Spleen (tissue), 11 donors: ENCODE measurements at regions not wholly inside any gene's neighbourhood (a gene's known extent, or its start where the extent isn't known, plus 50 kb on each side); places are given as distances from the start of the nearest gene placed in this dataset.

ENCODE experiments used
- DNase-seq: peaks from one replicate; pipeline ENCODE4 v3.0.0-alpha.2; 2020
- H3K27ac ChIP-seq, 8 donors: fragments of 200-600 bp; sonication (generic) in 7 of 8; 1 replicate in 4 of 8; 2 replicates in 4 of 8; pipeline versions ENCODE4 v1.5.0 to v1.8.0; 2016 to 2021; ENCODE audit warnings: inconsistent platforms in 4 of 8, mild to moderate bottlenecking in 4 of 8, moderate library complexity in 1 of 8
- H3K27me3 ChIP-seq, 7 donors: fragments of 200-600 bp; sonication (generic) in 6 of 7; replicated peaks in 1 of 7; 1 replicate in 4 of 7; 2 replicates in 3 of 7; pipeline versions ENCODE4 v1.5.0 to v1.8.0; 2016 to 2021; ENCODE audit warnings: inconsistent platforms in 3 of 7, mild to moderate bottlenecking in 1 of 7
- H3K36me3 ChIP-seq, 6 donors: fragments of 200-600 bp; sonication (generic) in 5 of 6; 1 replicate in 4 of 6; 2 replicates in 2 of 6; pipeline versions ENCODE4 v1.5.0 to v1.8.0; 2016 to 2021; ENCODE audit warnings: inconsistent platforms in 2 of 6
- H3K4me1 ChIP-seq, 6 donors: fragments of 200-600 bp; sonication (generic) in 5 of 6; 1 replicate in 3 of 6; 2 replicates in 3 of 6; pipeline versions ENCODE4 v1.5.0 to v1.8.0; 2016 to 2021; ENCODE audit warnings: inconsistent platforms in 3 of 6
- H3K4me3 ChIP-seq, 8 donors: fragments of 200-600 bp; sonication (generic) in 7 of 8; 1 replicate in 4 of 8; 2 replicates in 4 of 8; pipeline versions ENCODE4 v1.5.0 to v1.8.0; 2016 to 2021; ENCODE audit warnings: inconsistent platforms in 4 of 8, mild to moderate bottlenecking in 4 of 8, moderate library complexity in 2 of 8
- H3K9me3 ChIP-seq, 8 donors: fragments of 200-600 bp; sonication (generic) in 7 of 8; 1 replicate in 4 of 8; 2 replicates in 4 of 8; pipeline versions ENCODE4 v1.5.0 to v1.8.0; 2016 to 2021; ENCODE audit warnings: inconsistent platforms in 4 of 8
- POLR2A ChIP-seq, 3 donors: fragments of 450-650 bp; IDR thresholded peaks; one replicate each; pipeline ENCODE4 v1.5.1; 2017; ENCODE audit warnings: antibody characterized with exemption in 3 of 3, mild to moderate bottlenecking in 1 of 3
- POLR2AphosphoS5 ChIP-seq, 3 donors: sonication (generic); formaldehyde crosslinking; IDR thresholded peaks; one replicate each; pipeline ENCODE4 v1.5.1; 2017; ENCODE audit warnings: antibody characterized with exemption in 3 of 3
- WGBS, 5 donors: extraction: QIAGEN DNeasy Blood & Tissue Kit in 3 of 5; methylation state at CpG; one replicate each; pipeline versions ENCODE4 v1.1.5 to v1.1.7; 2013 to 2018; 5-methylcytosine and 5-hydroxymethylcytosine counted together
- intact Hi-C: fragments of 100-400 bp; cut with DNase I; formaldehyde crosslinking; loops from one replicate; pipeline ENCODE4 v1.15.0; 2023; ENCODE audit warnings: low total_unique reads
- TF ChIP-seq, protein P1 (sequence below), 11 experiments: fragments of 200-600 bp in 7 of 11; fragments of 450-650 bp in 4 of 11; sonication (generic) in 4 of 11; IDR thresholded peaks in 8 of 11; conservative IDR thresholded peaks in 3 of 11; 1 replicate in 7 of 11; 2 replicates in 4 of 11; pipeline versions ENCODE4 v1.4.0 to v1.8.0; 2016 to 2021; ENCODE audit warnings: antibody characterized with exemption in 11 of 11, inconsistent platforms in 4 of 11, mild to moderate bottlenecking in 1 of 11
- donor health status: healthy with polysubstance abuse.
- donor health status: DM: no; HTN: no; CAD: no; lungs with moderate emphysema.
- donor health status: DM: no; HTN: no; CAD: no.
- donor health status: Bipolar disorder and iron deficiency.
- donor health status: healthy.
- donor health status: DM: no; HTN: no; CAD: no.
- donor health status: DM: yes; HTN: yes; CAD: no.

DNA sequence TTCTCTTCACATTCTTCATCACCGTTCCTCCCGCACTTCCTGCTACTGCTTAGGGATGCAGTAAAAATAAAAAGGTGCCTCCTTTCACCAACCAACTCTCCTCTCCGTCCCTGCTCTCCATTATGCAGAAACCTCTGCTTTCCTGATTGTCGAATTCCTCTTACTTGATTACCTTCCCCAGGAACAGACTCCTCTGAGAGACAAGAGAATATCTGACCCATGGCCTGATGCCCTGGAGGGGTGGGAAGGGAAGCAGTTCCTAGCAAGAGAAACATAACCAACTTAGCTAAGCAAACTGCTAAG is 80.9 kb downstream of the TRIM29 start:
- H3K4me3 ChIP-seq = no peak overlapping the region
- intact Hi-C loops = no loop called here
- no peaks in the 10 kb centered on the region for H3K9me3 ChIP-seq
- no peaks in the 10 kb centered on the region for H3K36me3 ChIP-seq
- no peak for TF ChIP-seq POLR2AphosphoS5 (IDR thresholded peaks at IDR 0.05)
- TF ChIP-seq POLR2A (IDR thresholded peaks at IDR 0.05) = no peak
- TF ChIP-seq, protein P1, sequence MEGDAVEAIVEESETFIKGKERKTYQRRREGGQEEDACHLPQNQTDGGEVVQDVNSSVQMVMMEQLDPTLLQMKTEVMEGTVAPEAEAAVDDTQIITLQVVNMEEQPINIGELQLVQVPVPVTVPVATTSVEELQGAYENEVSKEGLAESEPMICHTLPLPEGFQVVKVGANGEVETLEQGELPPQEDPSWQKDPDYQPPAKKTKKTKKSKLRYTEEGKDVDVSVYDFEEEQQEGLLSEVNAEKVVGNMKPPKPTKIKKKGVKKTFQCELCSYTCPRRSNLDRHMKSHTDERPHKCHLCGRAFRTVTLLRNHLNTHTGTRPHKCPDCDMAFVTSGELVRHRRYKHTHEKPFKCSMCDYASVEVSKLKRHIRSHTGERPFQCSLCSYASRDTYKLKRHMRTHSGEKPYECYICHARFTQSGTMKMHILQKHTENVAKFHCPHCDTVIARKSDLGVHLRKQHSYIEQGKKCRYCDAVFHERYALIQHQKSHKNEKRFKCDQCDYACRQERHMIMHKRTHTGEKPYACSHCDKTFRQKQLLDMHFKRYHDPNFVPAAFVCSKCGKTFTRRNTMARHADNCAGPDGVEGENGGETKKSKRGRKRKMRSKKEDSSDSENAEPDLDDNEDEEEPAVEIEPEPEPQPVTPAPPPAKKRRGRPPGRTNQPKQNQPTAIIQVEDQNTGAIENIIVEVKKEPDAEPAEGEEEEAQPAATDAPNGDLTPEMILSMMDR (IDR thresholded peaks at IDR 0.05 in 8 of 11, conservative IDR thresholded peaks at IDR 0.05 in 3 of 11) = no peak
- WGBS, 5 donors = 69 to 82% (median 75%) methylated on average over 4 of the region's 4 CpGs
- peaks cover 0 to 42% (median 0%) of the 10 kb centered on the region in 7 donors for H3K27me3 ChIP-seq
- DNase-seq = no peak
- H3K27ac ChIP-seq = no peak overlapping the region
- H3K4me1 ChIP-seq = no peaks in the 10 kb centered on the region

- Histone ChIP-seq H3K9me3 (no peaks in the 10 kb centered on the region), H3K4me3 (no peak overlapping the region), H3K36me3 (no peaks in the 10 kb centered on the region), H3K27me3 (peaks cover 0 to 37% (median 0%) of the 10 kb centered on the region in 7 donors), H3K27ac (no peak overlapping the region), H3K4me1 (no peaks in the 10 kb centered on the region)
- intact Hi-C loops = no loop called here
- TF ChIP-seq POLR2A (IDR thresholded peaks at IDR 0.05) (no peak), POLR2AphosphoS5 (IDR thresholded peaks at IDR 0.05) (no peak)
- TF ChIP-seq, protein P1 (IDR thresholded peaks at IDR 0.05 in 8 of 11, conservative IDR thresholded peaks at IDR 0.05 in 3 of 11) = no peak
- DNase-seq = no peak
- WGBS, 5 donors = 79 to 88% (median 82%) methylated on average over 4 to 10 of the region's 10 CpGs
Measured at GRCh38 chr11:120056301-120057027, 81.4 kb downstream of the TRIM29 start.

- DNase-seq = no peak
- Histone ChIP-seq H3K36me3 (no peaks in the 10 kb centered on the region), H3K4me3 (no peak overlapping the region), H3K9me3 (no peaks in the 10 kb centered on the region), H3K27me3 (peaks cover 0 to 29% (median 0%) of the 10 kb centered on the region in 7 donors), H3K4me1 (no peaks in the 10 kb centered on the region), H3K27ac (no peak overlapping the region)
- TF ChIP-seq POLR2AphosphoS5 (IDR thresholded peaks at IDR 0.05) (no peak), POLR2A (IDR thresholded peaks at IDR 0.05) (no peak)
- TF ChIP-seq, protein P1 (IDR thresholded peaks at IDR 0.05 in 8 of 11, conservative IDR thresholded peaks at IDR 0.05 in 3 of 11) = no peak
- intact Hi-C loops = no loop called here
Measured at GRCh38 chr11:120055646-120056045, 82.3 kb downstream of the TRIM29 start.

- Histone ChIP-seq H3K4me3 (no peak overlapping the region), H3K4me1 (no peaks in the 10 kb centered on the region), H3K36me3 (no peaks in the 10 kb centered on the region), H3K27me3 (peaks cover 0 to 27% (median 0%) of the 10 kb centered on the region in 7 donors), H3K9me3 (no peaks in the 10 kb centered on the region), H3K27ac (no peak overlapping the region)
- TF ChIP-seq POLR2AphosphoS5 (IDR thresholded peaks at IDR 0.05) (no peak), POLR2A (IDR thresholded peaks at IDR 0.05) (no peak)
- TF ChIP-seq, protein P1 (IDR thresholded peaks at IDR 0.05 in 8 of 11, conservative IDR thresholded peaks at IDR 0.05 in 3 of 11) = no peak
- no peak for DNase-seq
- WGBS, 5 donors = 77 to 87% (median 86%) methylated on average over 3 to 4 of the region's 4 CpGs
- intact Hi-C loops = no loop called here
Measured at GRCh38 chr11:120054753-120055045, 83.2 kb downstream of the TRIM29 start.
